GM12874 (cell line): ENCODE measurements at regions not wholly inside any gene's neighbourhood (a gene's known extent, or its start where the extent isn't known, plus 50 kb on each side); places are given as distances from the start of the nearest gene placed in this dataset.

Experiments
- TF ChIP-seq, protein P1 (sequence below): IDR thresholded peaks from 2 replicates; pipeline ENCODE4 v1.5.1; 2011; ENCODE audit warnings: low read depth, mild to moderate bottlenecking, control low read depth, low read length, moderate library complexity; ENCODE audit not compliant: insufficient read depth

DNA sequence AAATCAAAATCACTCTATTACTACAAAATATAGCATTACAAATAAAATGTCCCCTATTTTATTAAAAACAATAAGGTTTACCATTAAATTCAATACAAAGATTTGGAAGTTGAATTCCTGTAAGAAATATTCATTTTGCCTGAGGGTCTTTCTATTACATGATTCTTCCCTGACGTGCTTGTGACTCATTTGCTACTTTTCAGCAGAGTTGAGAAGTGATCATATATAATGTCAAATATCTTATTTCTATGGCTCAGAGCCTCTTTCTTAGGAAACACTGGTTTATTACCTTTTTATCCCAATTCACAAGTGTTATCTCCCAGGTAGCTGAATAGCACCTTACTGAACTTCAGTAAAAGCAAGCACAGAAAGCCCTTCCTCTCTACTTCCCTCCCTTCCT, 65.2 kb upstream of the CNTN5 start:
- TF ChIP-seq, protein P1, sequence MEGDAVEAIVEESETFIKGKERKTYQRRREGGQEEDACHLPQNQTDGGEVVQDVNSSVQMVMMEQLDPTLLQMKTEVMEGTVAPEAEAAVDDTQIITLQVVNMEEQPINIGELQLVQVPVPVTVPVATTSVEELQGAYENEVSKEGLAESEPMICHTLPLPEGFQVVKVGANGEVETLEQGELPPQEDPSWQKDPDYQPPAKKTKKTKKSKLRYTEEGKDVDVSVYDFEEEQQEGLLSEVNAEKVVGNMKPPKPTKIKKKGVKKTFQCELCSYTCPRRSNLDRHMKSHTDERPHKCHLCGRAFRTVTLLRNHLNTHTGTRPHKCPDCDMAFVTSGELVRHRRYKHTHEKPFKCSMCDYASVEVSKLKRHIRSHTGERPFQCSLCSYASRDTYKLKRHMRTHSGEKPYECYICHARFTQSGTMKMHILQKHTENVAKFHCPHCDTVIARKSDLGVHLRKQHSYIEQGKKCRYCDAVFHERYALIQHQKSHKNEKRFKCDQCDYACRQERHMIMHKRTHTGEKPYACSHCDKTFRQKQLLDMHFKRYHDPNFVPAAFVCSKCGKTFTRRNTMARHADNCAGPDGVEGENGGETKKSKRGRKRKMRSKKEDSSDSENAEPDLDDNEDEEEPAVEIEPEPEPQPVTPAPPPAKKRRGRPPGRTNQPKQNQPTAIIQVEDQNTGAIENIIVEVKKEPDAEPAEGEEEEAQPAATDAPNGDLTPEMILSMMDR: no peak

DNA sequence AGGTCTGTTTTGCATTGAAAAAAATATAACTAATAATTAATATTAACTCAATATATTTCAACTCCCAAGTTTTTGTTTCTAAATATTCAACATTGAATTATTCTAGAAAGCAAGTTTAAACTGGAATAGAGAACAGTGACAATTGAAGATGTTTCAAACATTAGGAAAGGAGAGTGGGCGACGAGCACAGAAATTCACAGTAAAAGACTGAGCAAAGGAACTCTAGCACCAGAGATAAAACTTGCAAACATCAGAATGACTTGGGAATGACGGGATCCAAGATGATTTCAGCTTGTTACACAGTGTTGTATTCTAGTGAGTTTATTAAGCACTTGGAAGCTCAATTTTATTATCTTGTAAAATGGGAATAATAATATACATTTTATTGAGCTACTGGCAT, 56.6 kb upstream of the CNTN5 start:
- TF ChIP-seq, protein P1: no peak

DNA sequence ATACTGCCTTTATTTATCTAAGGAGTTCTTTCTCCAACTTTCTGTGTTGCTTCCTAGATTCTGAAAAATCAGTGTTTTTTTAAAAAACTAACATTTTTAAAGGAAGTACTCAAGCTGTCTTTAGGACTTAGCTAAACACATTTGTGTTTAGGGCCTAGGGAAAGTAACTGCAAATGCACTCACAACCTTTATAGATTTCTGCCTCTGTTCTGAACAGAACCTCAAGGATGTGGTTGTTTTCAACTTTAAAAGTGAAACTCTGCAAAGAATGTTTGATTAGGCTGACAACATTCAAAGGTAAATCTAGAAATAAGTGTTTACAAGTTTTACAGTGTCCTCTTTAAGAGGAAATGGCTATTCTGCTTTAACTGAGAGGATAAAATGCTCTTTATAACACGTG, 55.4 kb upstream of the CNTN5 start:
- TF ChIP-seq, protein P1: no peak

DNA sequence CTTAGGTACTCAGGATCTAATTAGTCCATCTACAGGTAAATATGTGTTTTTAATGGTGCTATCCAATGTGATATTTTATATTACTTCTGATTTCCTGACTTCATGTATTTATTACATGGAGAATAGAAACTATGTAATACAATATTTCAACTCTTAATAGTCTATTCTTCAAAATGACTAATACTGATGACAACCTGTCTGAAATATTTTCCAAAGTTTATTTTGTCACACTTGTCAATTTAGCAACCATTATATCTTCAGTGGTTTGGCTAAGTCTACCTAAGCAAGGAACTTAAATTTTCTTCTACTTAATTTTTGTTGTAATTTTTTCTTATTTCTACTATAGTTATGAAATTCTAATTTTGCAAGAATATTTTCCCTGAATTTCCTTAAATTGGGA, 55.0 kb upstream of the CNTN5 start:
- TF ChIP-seq, protein P1: no peak

DNA sequence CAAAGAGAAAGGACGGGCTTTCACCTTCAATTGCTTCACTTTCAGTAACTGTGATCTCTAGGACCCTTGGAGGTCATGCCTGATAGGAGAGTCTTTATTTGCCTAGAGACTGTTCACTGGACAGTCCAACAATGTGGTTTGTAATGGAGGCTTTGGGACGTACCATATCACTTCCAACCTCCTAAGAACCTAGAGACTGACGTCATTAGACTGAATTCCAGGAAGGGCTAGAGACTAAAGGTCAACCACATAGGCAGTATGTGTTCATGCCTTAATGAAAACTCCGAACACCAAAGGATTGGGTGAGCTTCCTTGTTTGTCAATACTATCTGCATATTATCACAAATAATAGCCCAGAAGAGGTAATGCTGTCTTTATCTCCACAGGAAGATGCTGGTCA, 53.7 kb upstream of the CNTN5 start:
- TF ChIP-seq, protein P1: no peak
